Gastrocnemius medialis (tissue), 4 donors: ENCODE measurements at regions not wholly inside any gene's neighbourhood (a gene's known extent, or its start where the extent isn't known, plus 50 kb on each side); places are given as distances from the start of the nearest gene placed in this dataset.

Experiments used
- CTCF ChIP-seq, 5 experiments: fragments of 450-650 bp in 3 of 5; fragments of 200-600 bp in 2 of 5; sonication (generic) in 2 of 5; IDR thresholded peaks in 4 of 5; conservative IDR thresholded peaks in 1 of 5; 1 replicate in 4 of 5; 2 replicates in 1 of 5; pipeline ENCODE4 v1.5.1; 2016 to 2019; ENCODE audit warnings: antibody characterized with exemption in 5 of 5, mild to moderate bottlenecking in 3 of 5, moderate library complexity in 3 of 5
- POLR2A ChIP-seq, 2 donors: fragments of 450-650 bp; IDR thresholded peaks; one replicate each; pipeline ENCODE4 v1.6.1; 2017; ENCODE audit warnings: antibody characterized with exemption in 2 of 2, mild to moderate bottlenecking in 2 of 2, moderate library complexity in 2 of 2

- no peak for TF ChIP-seq CTCF (IDR thresholded peaks at IDR 0.05 in 4 of 5, conservative IDR thresholded peaks at IDR 0.05 in 1 of 5)
- no peak for TF ChIP-seq POLR2A (IDR thresholded peaks at IDR 0.05)
These were observed 114.0 kb upstream of the FRG1 start for GRCh38 chr4:189826657-189827056.
